ENCODE measurements at regions not wholly inside any gene's neighbourhood (a gene's known extent, or its start where the extent isn't known, plus 50 kb on each side); places are given as distances from the start of the nearest gene placed in this dataset.
"Not testable (repeated sequence)": the region's sequence is repeated elsewhere in the genome, so short reads cannot be mapped to it uniquely, and the experiment has no call there.

- DNase-seq (ENCODE audit: low spot score), result no peak
Measured at GRCh38 chr9:96064826-96065481, 189.5 kb downstream of the ERCC6L2 start.

GRCh38 chr9:96062854-96063253, 187.4 kb downstream of the ERCC6L2 start:
- DNase-seq (ENCODE audit: low spot score), result no peak

GRCh38 chr9:96062031-96062430, 186.5 kb downstream of the ERCC6L2 start:
- no peak for DNase-seq (ENCODE audit: low spot score)

- DNase-seq (ENCODE audit: low spot score), result peak; percentile 43
Measured at GRCh38 chr9:96061293-96061987, 185.9 kb downstream of the ERCC6L2 start.

GRCh38 chr9:96058218-96058617, 182.7 kb downstream of the ERCC6L2 start:
- no peak for DNase-seq (ENCODE audit: low spot score)

GRCh38 chr9:96057155-96057554, 181.7 kb downstream of the ERCC6L2 start:
- no peak for DNase-seq (ENCODE audit: low spot score)

GRCh38 chr9:96056226-96056625, 180.7 kb downstream of the ERCC6L2 start:
- DNase-seq (ENCODE audit: low spot score), result no peak

- DNase-seq (ENCODE audit: low spot score), result not testable (repeated sequence)
Measured at GRCh38 chr9:96054248-96054647, 178.8 kb downstream of the ERCC6L2 start.

- DNase-seq (ENCODE audit: low spot score), result no peak
Measured at GRCh38 chr9:96052686-96053085, 177.2 kb downstream of the ERCC6L2 start.

- no peak for DNase-seq (ENCODE audit: low spot score)
Measured at GRCh38 chr9:96051423-96051822, 175.9 kb downstream of the ERCC6L2 start.

- DNase-seq (ENCODE audit: low spot score), result no peak
Measured at GRCh38 chr9:96050861-96051155, 175.3 kb downstream of the ERCC6L2 start.

GRCh38 chr9:96050048-96050860, 174.8 kb downstream of the ERCC6L2 start:
- DNase-seq (ENCODE audit: low spot score), result no peak

- DNase-seq (ENCODE audit: low spot score), result no peak
Measured at GRCh38 chr9:96048956-96049831, 173.7 kb downstream of the ERCC6L2 start.

GRCh38 chr9:96048104-96048955, 172.8 kb downstream of the ERCC6L2 start:
- no peak for DNase-seq (ENCODE audit: low spot score)

- DNase-seq (ENCODE audit: low spot score), result no peak
Measured at GRCh38 chr9:96047741-96048103, 172.2 kb downstream of the ERCC6L2 start.

- DNase-seq (ENCODE audit: low spot score), result no peak
Measured at GRCh38 chr9:96047116-96047639, 171.7 kb downstream of the ERCC6L2 start.

- no peak for DNase-seq (ENCODE audit: low spot score)
Measured at GRCh38 chr9:96045811-96046210, 170.3 kb downstream of the ERCC6L2 start.

GRCh38 chr9:96044401-96044800, 168.9 kb downstream of the ERCC6L2 start:
- no peak for DNase-seq (ENCODE audit: low spot score)

GRCh38 chr9:96040591-96041461, 165.3 kb downstream of the ERCC6L2 start:
- peak; percentile 54 for DNase-seq (ENCODE audit: low spot score)

GRCh38 chr9:96038914-96039313, 163.4 kb downstream of the ERCC6L2 start:
- DNase-seq (ENCODE audit: low spot score), result no peak

Data from HuH-7.5 (cell line).